HPDE6-E6E7 (cell line): ENCODE measurements at regions not wholly inside any gene's neighbourhood (a gene's known extent, or its start where the extent isn't known, plus 50 kb on each side); places are given as distances from the start of the nearest gene placed in this dataset.
"Not testable (repeated sequence)": the region's sequence is repeated elsewhere in the genome, so short reads cannot be mapped to it uniquely, and the experiment has no call there.

Source experiments
- DNase-seq: peaks from one replicate; pipeline ENCODE4 v3.0.0; 2011; ENCODE audit warnings: missing footprints; ENCODE audit errors: extremely low spot score

DNA sequence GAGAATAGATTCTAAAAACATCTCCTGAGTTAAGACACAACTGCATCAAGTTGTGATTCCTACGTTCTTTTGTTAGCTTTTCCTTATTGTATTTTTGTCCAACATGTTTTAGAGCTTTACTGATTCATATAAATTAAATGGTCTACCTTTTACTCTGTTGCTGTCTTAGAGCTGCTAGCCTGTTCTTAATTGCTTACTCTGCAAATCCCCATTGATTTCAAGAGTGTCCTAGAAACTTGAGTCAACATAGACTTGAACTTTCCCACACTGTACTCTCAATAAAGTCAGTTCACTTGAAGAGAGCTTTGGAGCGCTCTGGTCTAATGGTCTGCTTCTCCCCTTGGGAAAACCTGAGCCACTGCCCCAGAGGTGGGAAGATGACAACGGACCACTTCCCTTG, 343.9 kb downstream of the CCER1 start:
- DNase-seq = no peak

DNA sequence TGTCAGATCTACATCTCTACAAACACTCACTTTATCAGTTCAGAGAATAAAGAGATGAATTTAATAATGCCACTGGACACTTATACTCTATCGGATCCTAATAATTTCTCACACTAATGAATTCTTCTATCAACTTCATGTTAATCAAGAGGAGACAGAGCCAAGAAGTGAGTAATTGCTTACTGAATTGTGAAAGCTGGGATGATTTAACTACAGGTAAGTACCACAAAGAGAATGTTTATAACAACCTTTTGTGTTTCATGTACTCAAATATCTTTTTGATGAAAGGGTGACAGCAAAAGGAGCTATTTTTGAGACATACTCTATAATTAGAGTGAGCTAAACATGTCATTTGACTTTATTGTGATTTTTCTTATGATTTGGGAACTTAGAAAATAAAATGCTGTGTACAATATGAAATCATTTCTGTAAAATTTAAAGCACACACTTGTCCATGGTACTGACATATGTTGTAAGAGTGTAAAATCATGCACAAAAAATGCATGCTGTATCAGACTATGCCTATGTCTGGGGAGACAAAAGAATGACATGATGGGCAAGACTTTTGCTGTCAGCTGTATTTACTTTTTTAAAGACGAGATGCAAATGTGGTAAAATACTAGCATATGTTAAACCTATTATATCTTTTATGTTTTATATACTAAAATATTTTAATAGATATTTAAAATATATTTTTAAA, 361.2 kb downstream of the CCER1 start:
- no peak for DNase-seq

DNA sequence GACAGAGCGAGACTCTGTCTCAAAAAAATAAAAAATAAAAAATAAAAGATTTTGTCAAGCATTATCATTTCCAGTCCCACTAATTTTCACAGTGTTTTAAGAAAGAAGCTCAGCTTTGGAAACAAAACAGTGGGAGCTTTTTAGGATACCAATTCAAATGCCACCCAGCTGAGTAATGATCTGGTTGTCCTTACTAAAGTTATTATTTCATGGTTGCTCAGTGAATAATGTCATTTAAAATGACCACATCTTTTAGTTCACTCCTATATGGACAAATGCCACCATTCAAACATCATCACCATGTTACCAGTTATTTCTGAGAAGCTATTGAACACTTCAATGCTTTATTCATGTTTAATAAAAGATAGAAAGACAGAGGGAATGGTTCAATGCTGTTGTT, 365.0 kb downstream of the CCER1 start:
- no peak for DNase-seq

- DNase-seq = no peak
These were observed 369.2 kb downstream of the CCER1 start for GRCh38 chr12:90585640-90586304.

GRCh38 chr12:90576707-90577106, 378.3 kb downstream of the CCER1 start:
- no peak for DNase-seq

- DNase-seq = no peak
These were observed 379.0 kb downstream of the CCER1 start for GRCh38 chr12:90575995-90576394.

- DNase-seq = no peak
These were observed 380.3 kb downstream of the CCER1 start for GRCh38 chr12:90574676-90575075.

DNA sequence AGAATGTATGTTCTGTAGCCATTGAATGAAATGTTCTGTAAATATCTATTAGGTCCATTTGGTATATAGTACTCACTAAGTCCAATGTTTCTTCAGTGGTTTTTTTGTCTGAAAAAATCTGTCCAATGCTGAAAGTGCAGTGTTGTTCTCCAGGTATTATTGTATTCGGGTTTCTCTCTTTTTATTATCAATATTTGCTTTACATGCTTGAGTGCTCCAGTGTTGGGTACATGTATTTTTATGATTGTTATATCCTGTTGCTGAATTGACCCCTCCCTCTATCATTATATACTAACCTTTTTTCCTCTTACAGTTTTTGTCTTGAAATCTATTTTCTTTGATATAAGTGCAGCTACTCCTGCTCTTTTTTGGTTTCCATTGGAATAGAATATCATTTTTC, 382.2 kb downstream of the CCER1 start:
- DNase-seq = no peak

DNA sequence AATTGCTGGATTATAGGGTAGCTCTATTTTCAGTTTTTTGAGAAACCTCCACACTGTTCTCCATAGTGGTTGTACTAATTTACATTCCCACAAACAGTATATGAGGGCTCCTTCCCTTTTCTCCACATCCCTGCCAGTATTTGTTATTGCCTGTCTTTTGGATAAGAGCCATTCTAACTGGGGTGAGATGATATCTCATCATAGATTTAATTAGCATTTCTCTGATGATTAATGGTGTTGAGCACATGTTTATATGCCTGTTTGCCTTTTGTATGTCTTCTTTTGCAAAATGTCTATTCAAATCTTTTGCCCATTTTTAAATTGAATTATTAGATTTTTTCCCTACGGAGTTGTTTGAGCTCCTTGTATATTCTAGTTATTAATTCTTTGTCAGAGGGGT, 385.3 kb downstream of the CCER1 start:
- no peak for DNase-seq

DNA sequence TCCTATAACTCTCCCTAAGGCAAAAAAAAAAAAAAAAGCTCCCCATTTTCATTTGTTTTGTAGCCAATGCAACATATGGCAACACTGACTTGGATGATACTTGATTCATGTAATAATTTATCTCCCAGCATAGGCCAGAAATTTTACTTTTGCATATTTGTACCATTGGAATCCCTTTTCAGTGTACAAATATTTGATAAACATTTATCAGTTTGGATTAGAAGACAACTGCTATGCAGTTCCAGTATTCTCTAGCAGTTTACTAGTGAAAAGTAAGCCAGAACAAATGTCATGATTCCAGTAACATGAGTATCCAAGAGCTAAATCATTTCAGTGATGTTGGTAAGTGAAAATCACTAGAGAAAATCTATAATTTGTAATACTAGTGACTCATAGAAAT, 392.3 kb downstream of the CCER1 start:
- no peak for DNase-seq

GRCh38 chr12:90548595-90548994, 406.4 kb downstream of the CCER1 start:
- no peak for DNase-seq

DNA sequence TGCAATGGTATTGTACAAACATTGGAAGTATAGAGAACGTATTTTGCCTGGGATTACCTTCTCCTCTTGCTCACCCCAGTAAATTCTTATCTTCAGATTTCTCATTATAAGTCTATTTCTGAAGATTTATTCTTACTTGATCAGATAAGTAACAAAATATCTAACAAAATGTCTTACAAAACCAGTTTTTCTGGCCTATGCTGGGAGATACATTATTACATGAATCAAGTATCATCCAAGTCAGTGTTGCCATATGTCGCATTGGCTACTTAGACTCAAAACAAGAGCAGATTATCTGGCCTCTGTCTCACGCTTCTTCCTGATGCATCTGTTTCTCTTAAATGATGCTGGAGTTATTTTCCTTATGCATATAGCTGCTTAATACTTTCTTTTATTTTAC, 408.5 kb downstream of the CCER1 start:
- no peak for DNase-seq

- no peak for DNase-seq
These were observed 411.1 kb downstream of the CCER1 start for GRCh38 chr12:90543841-90544240.

- no peak for DNase-seq
These were observed 411.6 kb downstream of the CCER1 start for GRCh38 chr12:90543374-90543773.

DNA sequence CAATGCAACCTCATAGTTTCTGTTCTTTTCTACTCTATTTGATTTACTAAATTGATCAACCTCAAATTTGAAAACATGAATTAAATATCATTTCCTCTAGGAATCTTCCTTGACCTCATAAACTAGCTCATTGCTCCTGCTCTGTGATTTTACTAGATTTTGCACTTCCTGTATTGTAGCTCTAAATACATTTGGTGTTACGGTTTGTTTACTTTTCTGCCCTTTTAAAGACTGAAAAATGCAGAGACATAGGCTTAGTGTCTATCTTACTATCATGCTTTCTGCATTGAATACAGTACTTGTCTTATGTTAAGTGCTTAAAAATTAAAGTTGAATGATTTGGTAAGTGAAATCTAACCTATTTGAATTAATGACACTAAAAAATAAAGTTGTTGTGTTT, 412.1 kb downstream of the CCER1 start:
- DNase-seq = not testable (repeated sequence)

GRCh38 chr12:90533828-90534227, 421.1 kb downstream of the CCER1 start:
- DNase-seq = not testable (repeated sequence)

GRCh38 chr12:90520002-90520734, 434.8 kb downstream of the CCER1 start:
- no peak for DNase-seq

DNA sequence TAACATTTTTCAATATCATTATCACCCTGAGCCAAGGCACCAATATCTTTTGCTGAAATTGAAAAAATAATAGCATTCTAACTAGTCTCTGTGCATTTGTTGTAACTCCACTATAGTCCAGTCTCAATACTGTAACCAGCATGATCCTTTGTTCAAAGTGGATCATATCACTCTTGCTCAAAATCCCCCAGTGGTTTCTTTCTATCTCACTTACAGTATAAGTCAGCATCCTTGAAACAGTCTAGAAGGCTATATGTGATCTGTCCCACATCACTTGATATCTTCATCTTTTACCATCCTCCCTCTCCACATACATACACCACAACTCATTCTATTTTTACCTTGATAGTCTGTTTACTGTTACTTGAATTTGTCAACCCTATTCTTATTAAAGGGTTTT, 435.7 kb downstream of the CCER1 start:
- no peak for DNase-seq

DNA sequence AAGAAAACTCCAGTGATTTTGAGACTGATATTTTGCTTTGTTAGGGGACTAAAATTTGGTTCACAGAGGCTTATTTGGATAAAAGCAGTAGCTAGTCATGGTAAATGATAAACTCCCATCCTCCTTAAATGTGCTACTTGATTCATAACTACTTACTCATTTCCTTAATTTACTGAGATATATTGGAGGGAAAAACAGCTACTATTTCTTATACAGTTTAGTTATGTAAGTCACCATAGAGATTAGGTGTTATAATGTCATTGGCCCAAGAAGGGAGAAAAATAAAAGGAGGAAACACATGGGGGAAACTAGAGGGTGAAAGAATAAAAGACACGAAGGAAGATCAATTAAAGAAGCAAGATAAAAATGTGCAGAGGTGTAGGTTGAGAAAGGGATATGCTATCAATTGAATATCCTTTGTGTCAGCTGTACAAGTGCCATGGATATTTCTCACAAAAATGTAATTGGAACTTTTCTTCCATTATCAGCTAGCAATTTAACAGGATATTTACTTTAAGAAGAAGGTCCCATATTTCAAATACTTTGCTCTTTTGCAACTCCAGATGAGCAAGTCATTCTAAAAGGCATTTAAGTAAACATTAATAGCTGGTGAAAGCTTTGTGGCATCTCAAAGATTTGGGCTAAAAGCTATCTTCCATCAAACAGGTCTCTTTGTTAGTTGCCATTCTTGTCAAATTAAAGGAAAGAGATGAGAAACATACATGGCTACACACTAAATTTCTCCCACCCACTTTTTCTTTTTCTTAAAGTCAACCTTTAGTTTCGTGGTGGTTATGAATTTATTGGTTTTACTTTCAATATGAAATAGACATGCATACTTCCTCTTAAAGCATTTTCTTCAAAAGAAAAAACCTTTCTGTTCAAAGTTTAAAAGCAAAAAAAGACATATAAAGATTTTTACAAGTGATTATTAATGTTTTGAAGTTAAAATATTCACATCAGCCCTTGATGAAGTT, 439.5 kb downstream of the CCER1 start:
- DNase-seq = no peak

DNA sequence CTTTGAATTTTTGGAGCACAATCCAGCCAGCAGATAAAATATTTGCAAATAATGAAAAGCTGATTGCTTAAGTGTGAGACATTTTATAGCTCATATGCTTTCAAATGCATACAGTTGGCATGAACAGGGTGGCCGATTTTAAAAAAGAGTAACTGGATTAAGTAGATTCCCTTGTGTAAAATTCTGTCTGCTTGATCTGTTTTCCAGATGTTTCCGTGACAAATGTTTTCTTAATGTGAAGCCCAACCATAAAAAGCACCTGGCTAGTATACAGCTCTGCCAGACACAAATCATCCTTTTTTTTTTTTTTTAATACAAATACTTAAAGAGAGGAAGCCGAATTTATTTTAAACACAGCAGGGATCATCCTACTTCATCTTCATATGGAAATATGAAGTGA, 440.7 kb downstream of the CCER1 start:
- no peak for DNase-seq

DNA sequence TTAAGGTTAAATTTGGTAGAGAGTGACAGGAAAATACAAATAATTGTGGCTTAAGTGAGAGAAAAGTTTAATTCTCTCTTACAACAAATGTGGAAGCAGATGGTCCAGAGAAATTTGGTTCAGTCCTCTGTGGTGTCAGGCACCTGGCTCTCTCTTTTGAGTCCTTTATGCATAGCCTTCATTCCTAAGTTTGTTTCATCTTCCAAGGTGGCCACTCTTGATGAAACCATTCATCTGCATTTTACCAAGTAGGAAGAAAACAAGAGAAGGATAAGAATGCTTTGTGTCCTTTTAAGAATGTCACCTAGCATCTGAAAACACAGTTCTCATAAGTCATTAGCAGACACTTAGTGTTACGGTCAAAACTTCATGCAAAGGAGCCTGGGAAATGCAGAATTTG, 442.5 kb downstream of the CCER1 start:
- DNase-seq = no peak

GRCh38 chr12:90510948-90511347, 444.0 kb downstream of the CCER1 start:
- no peak for DNase-seq
